ENCODE measurements at regions not wholly inside any gene's neighbourhood (a gene's known extent, or its start where the extent isn't known, plus 50 kb on each side); places are given as distances from the start of the nearest gene placed in this dataset.

- Histone ChIP-seq H3K27me3 (ENCODE audit: control insufficient read depth, insufficient read depth, low read length) (no peaks in the 10 kb centered on the region), H3K9ac (ENCODE audit: low read depth, low read length) (no peak overlapping the region), H3K9me3 (ENCODE audit: control insufficient read depth, insufficient read depth, low read length) (peaks cover 17% of the 10 kb centered on the region), H3K4me3 (ENCODE audit: low read depth, low read length) (no peak overlapping the region), H3K27ac (ENCODE audit: low read depth, low read length) (no peak overlapping the region), H3K4me1 (ENCODE audit: control insufficient read depth, insufficient read depth, low read length) (peaks cover 31% of the 10 kb centered on the region), H3K36me3 (ENCODE audit: control insufficient read depth, insufficient read depth, low read length) (0 out of 2 replicates have a peak, but pooled peaks cover 5% of the 10 kb centered on the region)
These were observed 70.4 kb upstream of the CDH19 start for GRCh38 chr18:66674286-66674685.

- Histone ChIP-seq H3K9me3 (ENCODE audit: control insufficient read depth, insufficient read depth, low read length) (no peaks in the 10 kb centered on the region), H3K27me3 (ENCODE audit: control insufficient read depth, insufficient read depth, low read length) (no peaks in the 10 kb centered on the region), H3K36me3 (ENCODE audit: control insufficient read depth, insufficient read depth, low read length) (no peaks in the 10 kb centered on the region), H3K9ac (ENCODE audit: low read depth, low read length) (no peak overlapping the region), H3K4me1 (ENCODE audit: control insufficient read depth, insufficient read depth, low read length) (peaks cover 21% of the 10 kb centered on the region), H3K4me3 (ENCODE audit: low read depth, low read length) (no peak overlapping the region), H3K27ac (ENCODE audit: low read depth, low read length) (no peak overlapping the region)
These were observed 64.8 kb upstream of the CDH19 start for GRCh38 chr18:66668706-66669105.

- H3K9me3 ChIP-seq (ENCODE audit: control insufficient read depth, insufficient read depth, low read length) = no peaks in the 10 kb centered on the region
- no peak overlapping the region for H3K4me3 ChIP-seq (ENCODE audit: low read depth, low read length)
- no peaks in the 10 kb centered on the region for H3K36me3 ChIP-seq (ENCODE audit: control insufficient read depth, insufficient read depth, low read length)
- H3K9ac ChIP-seq (ENCODE audit: low read depth, low read length) = no peak overlapping the region
- H3K27ac ChIP-seq (ENCODE audit: low read depth, low read length) = no peak overlapping the region
- 0 out of 2 replicates have a peak, but pooled peaks cover 3% of the 10 kb centered on the region for H3K4me1 ChIP-seq (ENCODE audit: control insufficient read depth, insufficient read depth, low read length)
- H3K27me3 ChIP-seq (ENCODE audit: control insufficient read depth, insufficient read depth, low read length) = no peaks in the 10 kb centered on the region
These were observed 58.7 kb upstream of the CDH19 start for GRCh38 chr18:66662632-66663031.

GRCh38 chr18:66655407-66655806 is 51.5 kb upstream of the CDH19 start:
- no peaks in the 10 kb centered on the region for H3K36me3 ChIP-seq (ENCODE audit: control insufficient read depth, insufficient read depth, low read length)
- H3K27me3 ChIP-seq (ENCODE audit: control insufficient read depth, insufficient read depth, low read length) = no peaks in the 10 kb centered on the region
- H3K4me1 ChIP-seq (ENCODE audit: control insufficient read depth, insufficient read depth, low read length) = peaks cover 14% of the 10 kb centered on the region; the same call in 1 of the 2 replicates
- H3K4me3 ChIP-seq (ENCODE audit: low read depth, low read length) = no peak overlapping the region
- no peaks in the 10 kb centered on the region for H3K9me3 ChIP-seq (ENCODE audit: control insufficient read depth, insufficient read depth, low read length)
- H3K27ac ChIP-seq (ENCODE audit: low read depth, low read length) = no peak overlapping the region
- no peak overlapping the region for H3K9ac ChIP-seq (ENCODE audit: low read depth, low read length)
